ENCODE measurements at regions not wholly inside any gene's neighbourhood (a gene's known extent, or its start where the extent isn't known, plus 50 kb on each side); places are given as distances from the start of the nearest gene placed in this dataset.

DNA sequence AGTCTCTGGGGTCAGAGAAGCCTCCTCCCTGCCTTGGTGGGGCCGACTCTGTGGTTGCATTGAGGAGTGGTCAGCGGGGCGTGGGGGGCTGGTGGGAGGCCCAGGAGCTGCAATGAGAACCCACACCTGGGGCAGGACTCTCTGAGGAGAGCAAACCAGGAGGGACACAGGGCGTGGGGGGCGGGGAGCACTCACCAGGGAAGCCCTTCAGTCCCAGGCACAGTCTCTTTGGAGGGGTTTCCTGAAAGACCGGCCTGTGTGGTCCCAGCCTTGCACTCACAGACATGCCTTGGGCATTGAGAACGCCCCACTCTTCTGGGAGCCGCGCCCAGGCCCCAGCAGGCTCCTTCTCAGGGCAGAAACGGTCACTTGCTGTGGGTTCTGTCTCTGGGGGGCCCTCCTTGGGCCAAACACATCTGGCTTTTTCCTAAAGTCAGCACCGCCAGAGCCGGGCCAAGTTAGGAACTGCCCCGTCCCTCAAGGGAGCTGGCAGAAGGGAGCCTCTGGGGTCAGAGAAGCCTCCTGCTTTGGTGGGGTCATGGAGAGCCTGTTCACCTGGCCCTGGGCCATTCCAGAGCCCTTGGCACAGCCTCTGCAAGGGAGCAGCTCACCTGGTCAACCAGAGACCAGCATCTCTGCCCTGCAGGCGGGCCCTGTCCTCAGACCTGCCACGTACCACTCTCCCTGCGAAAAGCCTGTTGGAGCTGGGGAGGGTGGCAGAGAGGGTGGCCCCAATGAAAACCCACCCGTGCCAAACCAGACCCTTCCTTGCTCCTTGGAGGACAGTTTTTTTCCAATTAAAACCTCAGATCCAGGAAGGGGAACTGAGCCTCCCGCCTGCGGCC lies 59.9 kb upstream of the TTC34 start:
- no peak for TF ChIP-seq POLR2A (IDR thresholded peaks at IDR 0.05)
- TF ChIP-seq, protein P1, sequence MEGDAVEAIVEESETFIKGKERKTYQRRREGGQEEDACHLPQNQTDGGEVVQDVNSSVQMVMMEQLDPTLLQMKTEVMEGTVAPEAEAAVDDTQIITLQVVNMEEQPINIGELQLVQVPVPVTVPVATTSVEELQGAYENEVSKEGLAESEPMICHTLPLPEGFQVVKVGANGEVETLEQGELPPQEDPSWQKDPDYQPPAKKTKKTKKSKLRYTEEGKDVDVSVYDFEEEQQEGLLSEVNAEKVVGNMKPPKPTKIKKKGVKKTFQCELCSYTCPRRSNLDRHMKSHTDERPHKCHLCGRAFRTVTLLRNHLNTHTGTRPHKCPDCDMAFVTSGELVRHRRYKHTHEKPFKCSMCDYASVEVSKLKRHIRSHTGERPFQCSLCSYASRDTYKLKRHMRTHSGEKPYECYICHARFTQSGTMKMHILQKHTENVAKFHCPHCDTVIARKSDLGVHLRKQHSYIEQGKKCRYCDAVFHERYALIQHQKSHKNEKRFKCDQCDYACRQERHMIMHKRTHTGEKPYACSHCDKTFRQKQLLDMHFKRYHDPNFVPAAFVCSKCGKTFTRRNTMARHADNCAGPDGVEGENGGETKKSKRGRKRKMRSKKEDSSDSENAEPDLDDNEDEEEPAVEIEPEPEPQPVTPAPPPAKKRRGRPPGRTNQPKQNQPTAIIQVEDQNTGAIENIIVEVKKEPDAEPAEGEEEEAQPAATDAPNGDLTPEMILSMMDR (IDR thresholded peaks at IDR 0.05), result no peak

Measured in body of pancreas (tissue), 4 donors.